Activated T-cell treated with anti-CD3 and anti-CD28 coated beads, Interleukin-2, amount 50 U/mL, for 1 hour (primary cell): ENCODE measurements at regions not wholly inside any gene's neighbourhood (a gene's known extent, or its start where the extent isn't known, plus 50 kb on each side); places are given as distances from the start of the nearest gene placed in this dataset.
"Not testable (repeated sequence)": the region's sequence is repeated elsewhere in the genome, so short reads cannot be mapped to it uniquely, and the experiment has no call there.

Source experiments
- DNase-seq: peaks from one replicate; pipeline ENCODE4 v3.0.0-alpha.2; 2020

- no peak for DNase-seq
Observed at GRCh38 chr5:27814286-27814685, 775.9 kb upstream of the CDH9 start.

- no peak for DNase-seq
Observed at GRCh38 chr5:27810458-27810857, 772.1 kb upstream of the CDH9 start.

GRCh38 chr5:27797220-27797619 lies 758.8 kb upstream of the CDH9 start:
- no peak for DNase-seq

DNA sequence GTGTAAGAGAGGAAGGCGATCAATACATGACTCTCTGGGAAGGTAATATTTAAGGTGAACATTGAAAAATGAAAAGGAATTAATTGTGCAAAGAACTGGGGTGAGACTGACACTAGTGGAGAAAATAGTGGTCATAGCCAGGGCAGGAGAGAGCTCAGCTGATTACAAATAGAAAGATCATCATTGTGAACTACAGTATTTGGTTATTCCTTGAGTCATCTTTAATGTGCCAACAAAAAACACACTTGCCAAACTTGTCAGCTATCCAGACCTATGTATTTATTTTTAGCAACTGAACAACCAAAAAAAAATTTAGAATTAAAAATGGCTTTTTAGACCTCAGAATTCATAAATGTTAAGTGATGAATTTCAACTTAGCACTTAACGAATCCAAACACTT lies 749.8 kb upstream of the CDH9 start:
- DNase-seq, result no peak

- DNase-seq, result no peak
Observed at GRCh38 chr5:27784317-27784716, 745.9 kb upstream of the CDH9 start.

GRCh38 chr5:27778121-27778520 lies 739.7 kb upstream of the CDH9 start:
- DNase-seq, result no peak

- DNase-seq, result no peak
Observed at GRCh38 chr5:27773636-27774035, 735.2 kb upstream of the CDH9 start.

- DNase-seq, result no peak
Observed at GRCh38 chr5:27773166-27773565, 734.8 kb upstream of the CDH9 start.

DNA sequence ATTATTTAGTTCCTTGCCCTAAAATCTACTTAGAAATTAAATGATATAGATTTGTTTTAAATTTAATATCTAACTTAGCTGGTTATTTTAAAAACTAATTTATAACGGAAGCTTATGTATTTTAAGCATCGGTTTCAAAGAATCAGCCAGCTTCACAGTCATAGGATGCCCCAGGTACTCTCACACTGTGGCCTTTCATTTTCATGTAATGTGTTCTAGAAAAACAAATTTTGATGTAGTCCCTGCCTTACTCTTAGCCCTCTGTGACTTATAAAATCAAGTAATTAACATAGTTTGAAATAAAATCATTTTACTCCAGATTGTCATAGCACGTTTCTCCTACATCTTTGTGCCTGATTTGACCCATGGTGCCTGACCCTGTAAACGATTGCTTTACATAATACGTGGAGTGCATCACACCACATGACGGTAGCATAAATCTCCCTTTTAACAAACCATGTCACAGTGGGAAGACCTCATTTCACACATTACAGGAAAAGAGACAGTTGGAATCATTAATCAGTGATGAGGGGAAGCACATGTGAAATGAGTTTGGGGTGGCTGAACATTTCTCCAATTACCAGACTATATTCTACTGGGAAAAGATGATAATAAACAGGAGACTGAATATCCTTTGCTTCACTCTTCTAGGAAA lies 731.5 kb upstream of the CDH9 start:
- DNase-seq, result no peak

DNA sequence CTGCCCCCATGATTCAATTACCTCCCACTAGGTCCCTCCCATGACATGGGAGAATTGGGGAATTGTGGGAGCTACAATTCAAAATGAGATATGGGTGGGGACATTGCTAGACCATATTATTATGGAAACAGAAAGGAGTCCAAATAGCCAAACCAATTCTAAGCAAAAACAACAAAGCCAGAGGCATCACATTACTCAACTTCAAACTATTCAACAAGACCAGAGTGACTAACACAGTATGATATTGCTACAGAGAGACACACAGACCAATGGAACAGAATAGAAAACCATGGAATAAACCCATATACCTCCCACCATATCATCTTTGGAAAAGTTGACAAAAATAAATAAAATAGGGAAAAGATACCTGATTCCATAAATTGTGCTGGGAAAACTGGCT lies 710.5 kb upstream of the CDH9 start:
- DNase-seq, result no peak

GRCh38 chr5:27743383-27743979 lies 705.1 kb upstream of the CDH9 start:
- DNase-seq, result not testable (repeated sequence)

GRCh38 chr5:27742805-27743204 lies 704.4 kb upstream of the CDH9 start:
- DNase-seq, result no peak

DNA sequence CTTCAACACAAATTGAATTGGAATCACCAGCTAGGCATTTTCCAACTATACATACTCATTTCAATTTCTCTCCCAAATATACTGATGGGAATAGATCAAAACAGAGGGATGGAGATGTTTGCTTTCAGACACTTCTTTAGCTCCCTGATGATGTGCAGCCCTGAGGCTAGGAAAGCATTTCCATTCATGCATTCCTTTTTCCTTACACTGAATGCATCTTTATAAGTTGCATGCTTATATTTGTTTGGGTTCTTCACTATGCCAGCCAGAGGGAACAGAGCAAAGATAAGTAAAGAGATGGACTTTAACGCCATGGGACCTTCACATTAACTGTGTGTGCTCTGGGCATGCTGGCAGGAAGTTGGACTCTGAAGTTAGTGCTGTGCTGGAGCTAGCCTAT lies 696.5 kb upstream of the CDH9 start:
- no peak for DNase-seq

DNA sequence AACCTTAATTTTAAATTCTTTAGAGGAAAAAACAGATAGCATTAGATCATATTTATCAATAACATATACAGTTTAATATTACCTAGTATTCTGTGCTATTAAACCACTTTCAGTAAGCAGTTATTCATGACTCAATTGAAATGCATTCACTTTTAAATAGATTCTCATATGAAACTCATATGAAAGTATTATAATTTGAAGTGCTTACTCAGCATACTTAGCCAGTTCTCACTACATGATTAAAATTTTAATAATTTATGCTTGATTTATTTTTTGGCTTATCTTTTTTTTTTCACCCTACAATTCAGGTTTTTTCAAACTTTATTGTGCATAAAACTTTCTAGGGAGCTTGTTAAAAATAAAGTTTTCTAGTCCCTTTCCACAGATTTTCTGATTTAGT lies 694.9 kb upstream of the CDH9 start:
- DNase-seq, result no peak

- DNase-seq, result no peak
Observed at GRCh38 chr5:27727254-27727653, 688.9 kb upstream of the CDH9 start.

- DNase-seq, result no peak
Observed at GRCh38 chr5:27722337-27722736, 684.0 kb upstream of the CDH9 start.

DNA sequence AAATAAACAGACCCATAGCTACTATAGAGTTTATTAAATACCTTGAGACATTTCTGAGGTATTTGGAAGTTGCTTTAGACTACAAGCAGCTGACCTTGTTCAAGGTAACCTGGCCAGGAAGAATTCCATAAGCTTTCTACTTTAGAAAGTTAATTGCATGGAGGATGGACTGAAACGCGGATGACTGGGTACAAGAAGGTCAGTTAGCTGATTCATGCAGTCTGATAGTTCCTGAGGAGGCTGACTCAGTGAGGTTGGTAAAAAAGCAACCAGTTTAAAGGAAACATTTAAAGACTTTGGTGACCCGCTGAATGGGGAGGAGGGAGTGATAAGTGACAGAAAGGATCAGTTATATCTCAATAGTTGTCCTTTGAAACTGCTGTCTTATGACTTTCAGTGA lies 670.1 kb upstream of the CDH9 start:
- DNase-seq, result no peak

DNA sequence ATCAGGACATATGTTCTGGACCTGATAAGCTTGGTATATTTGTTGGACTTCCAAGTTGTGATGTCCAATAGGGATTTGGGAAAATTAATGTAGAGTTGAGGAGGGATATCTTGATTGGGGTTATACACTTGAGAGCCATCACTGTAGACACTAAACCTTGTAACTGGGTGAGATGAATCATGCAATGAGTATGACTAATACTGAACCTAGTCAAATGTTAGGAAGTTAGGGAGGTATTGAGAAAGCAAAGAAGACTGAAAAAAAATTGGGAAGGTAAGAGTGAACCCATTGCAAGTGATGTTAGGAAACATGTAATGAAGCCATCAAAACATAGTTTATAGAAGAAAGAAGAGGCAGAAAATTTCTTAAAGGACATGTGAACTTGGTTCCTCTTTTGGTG lies 668.4 kb upstream of the CDH9 start:
- no peak for DNase-seq

- DNase-seq, result no peak
Observed at GRCh38 chr5:27705661-27706060, 667.3 kb upstream of the CDH9 start.

- DNase-seq, result no peak
Observed at GRCh38 chr5:27701931-27702903, 663.8 kb upstream of the CDH9 start.

DNA sequence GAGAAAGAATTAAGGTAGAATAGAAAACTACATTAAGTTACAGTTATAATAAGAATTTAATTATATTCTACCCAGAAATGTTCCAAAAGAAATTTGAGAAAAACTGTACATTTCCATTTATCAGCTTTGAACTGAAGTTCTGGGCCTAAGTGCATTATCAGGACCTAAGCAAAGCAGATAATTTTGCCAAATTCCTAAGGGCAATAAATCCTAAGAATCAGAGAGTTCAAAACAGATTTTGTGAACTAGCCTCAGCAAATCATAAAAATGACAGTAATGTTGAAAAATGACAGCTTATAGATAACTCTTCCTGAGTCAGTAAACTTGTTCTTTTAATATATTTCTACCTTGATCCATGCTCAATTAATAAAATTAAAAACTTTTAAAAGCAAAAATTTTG lies 662.1 kb upstream of the CDH9 start:
- no peak for DNase-seq

DNA sequence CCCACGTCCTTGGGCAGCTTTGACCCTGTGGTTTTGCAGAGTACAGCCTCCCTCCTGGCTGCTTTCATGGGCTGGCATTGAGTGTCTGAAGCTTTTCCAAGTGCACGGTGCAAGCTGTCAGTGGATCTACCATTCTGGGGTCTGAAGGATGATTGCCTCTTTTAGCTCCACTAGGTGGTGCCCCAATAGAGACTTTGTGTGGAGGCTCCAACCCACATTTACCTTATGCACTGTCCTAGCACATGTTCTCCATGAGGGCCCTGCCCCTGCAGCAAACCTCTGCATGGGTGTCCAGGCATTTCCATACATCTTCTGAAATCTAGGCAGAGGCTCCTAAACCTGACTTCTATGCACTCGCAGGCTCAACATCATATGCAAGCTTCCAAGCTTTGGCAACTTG lies 644.2 kb upstream of the CDH9 start:
- DNase-seq, result no peak

DNA sequence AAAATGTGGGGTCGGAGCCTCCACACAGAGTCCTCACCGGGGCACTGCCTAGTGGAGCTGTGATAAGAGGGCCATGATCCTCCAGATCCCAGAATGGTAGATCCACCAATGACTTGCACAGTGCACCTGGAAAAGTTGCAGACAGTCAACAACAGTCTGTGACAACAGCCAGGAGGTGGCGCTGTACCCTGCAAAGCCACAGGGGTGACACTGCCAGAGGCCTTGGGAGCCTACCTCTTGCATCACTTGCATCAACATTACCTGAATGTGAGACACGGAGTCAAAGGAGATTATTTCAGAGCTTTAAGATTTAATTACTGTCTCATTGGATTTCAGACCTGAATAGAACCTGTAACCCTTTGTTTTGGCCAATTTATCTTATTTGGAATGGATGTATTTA lies 614.1 kb upstream of the CDH9 start:
- no peak for DNase-seq

DNA sequence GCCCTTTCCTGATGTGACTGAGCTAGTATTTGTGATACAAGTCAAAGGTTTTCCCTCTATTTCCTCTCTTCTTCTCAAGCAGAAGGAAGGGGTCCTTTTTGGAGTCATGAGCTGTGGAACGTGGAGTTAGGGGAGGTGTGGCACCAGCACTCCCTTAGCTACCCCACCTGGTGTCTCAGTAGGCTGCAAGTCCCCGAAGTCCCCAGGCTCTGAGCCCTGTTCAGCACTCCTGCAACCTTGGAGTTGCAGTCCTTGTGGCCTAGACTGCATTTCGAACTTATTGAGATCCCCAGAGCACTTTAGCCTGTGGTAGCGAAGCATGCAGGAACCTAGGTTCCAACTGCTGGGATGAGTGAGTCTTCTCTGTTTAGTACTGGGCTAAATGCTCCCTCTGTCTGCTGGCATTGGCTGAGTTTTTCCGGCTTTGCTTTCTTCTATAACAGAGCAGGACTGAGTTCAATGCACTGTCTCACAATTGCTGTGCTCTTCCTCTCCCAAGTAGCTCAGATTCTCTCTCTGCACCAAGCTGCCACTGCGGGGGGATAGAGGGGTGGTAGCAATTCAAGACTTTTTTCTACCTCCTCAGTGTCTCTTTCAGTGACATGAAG lies 600.7 kb upstream of the CDH9 start:
- DNase-seq, result no peak
